ENCODE measurements at regions not wholly inside any gene's neighbourhood (a gene's known extent, or its start where the extent isn't known, plus 50 kb on each side); places are given as distances from the start of the nearest gene placed in this dataset.
A peak's percentile ranks its signal among the peaks of the same experiment; 100 is the strongest.
"Not testable (repeated sequence)": the region's sequence is repeated elsewhere in the genome, so short reads cannot be mapped to it uniquely, and the experiment has no call there.

GRCh38 chr4:17236686-17237085, 275.2 kb downstream of the QDPR start:
- DNase-seq: no peak

GRCh38 chr4:17234678-17235077, 277.2 kb downstream of the QDPR start:
- no peak for DNase-seq

GRCh38 chr4:17232566-17233253, 279.2 kb downstream of the QDPR start:
- DNase-seq: peak; percentile 61

- DNase-seq: not testable (repeated sequence)
Measured at GRCh38 chr4:17231880-17232475, 279.9 kb downstream of the QDPR start.

- DNase-seq: no peak
Measured at GRCh38 chr4:17230727-17231126, 281.2 kb downstream of the QDPR start.

- DNase-seq: no peak
Measured at GRCh38 chr4:17220816-17221215, 291.1 kb downstream of the QDPR start.

- DNase-seq: peak; percentile 66
Measured at GRCh38 chr4:17218786-17219185, 293.1 kb downstream of the QDPR start.

GRCh38 chr4:17206829-17207801, 304.8 kb downstream of the QDPR start:
- no peak for DNase-seq

- no peak for DNase-seq
Measured at GRCh38 chr4:17204908-17205307, 306.5 kb upstream of the LDB2 start.

- no peak for DNase-seq
Measured at GRCh38 chr4:17203797-17204196, 305.4 kb upstream of the LDB2 start.

- no peak for DNase-seq
Measured at GRCh38 chr4:17197070-17197469, 298.6 kb upstream of the LDB2 start.

- no peak for DNase-seq
Measured at GRCh38 chr4:17195461-17196275, 297.2 kb upstream of the LDB2 start.

GRCh38 chr4:17194586-17194985, 296.1 kb upstream of the LDB2 start:
- DNase-seq: no peak

GRCh38 chr4:17189759-17190158, 291.3 kb upstream of the LDB2 start:
- no peak for DNase-seq

GRCh38 chr4:17189401-17189720, 290.9 kb upstream of the LDB2 start:
- DNase-seq: peak; percentile 75

- peak; percentile 58 for DNase-seq
Measured at GRCh38 chr4:17188547-17189400, 290.3 kb upstream of the LDB2 start.

- no peak for DNase-seq
Measured at GRCh38 chr4:17188125-17188524, 289.7 kb upstream of the LDB2 start.

GRCh38 chr4:17187003-17187402, 288.6 kb upstream of the LDB2 start:
- no peak for DNase-seq

- DNase-seq: no peak
Measured at GRCh38 chr4:17182888-17183287, 284.4 kb upstream of the LDB2 start.

- no peak for DNase-seq
Measured at GRCh38 chr4:17174751-17175150, 276.3 kb upstream of the LDB2 start.

GRCh38 chr4:17173300-17173699, 274.9 kb upstream of the LDB2 start:
- no peak for DNase-seq

Measured in tongue (tissue), 1 donor.